Stromal cell of bone marrow (primary cell): ENCODE measurements at regions not wholly inside any gene's neighbourhood (a gene's known extent, or its start where the extent isn't known, plus 50 kb on each side); places are given as distances from the start of the nearest gene placed in this dataset.
A peak's percentile ranks its signal among the peaks of the same experiment; 100 is the strongest.
"Not testable (repeated sequence)": the region's sequence is repeated elsewhere in the genome, so short reads cannot be mapped to it uniquely, and the experiment has no call there.

Experiments used
- DNase-seq: peaks from one replicate; pipeline ENCODE4 v3.0.0-alpha.2; 2012; ENCODE audit warnings: low read depth

DNA sequence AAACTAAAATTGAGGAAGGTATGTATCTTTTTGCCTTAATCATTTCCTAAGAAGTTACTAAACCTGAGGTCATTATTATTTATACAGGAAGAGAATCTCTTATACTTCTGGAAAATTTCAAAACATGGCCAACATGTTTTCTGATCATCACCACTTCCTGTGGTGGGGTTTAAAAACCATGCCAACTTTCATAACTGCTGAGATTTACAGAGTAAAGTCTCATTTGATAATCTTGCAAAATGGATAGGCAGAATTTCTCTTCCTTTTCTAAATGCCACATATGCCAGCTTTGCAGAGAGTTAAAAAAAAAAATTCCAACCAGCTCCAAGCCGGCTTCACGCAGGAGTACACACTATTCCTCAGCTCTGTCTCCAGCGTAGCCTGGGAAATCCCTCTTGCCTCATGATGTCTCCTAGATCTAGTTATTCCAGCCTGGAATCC is 124.3 kb upstream of the SPRED1 start:
- DNase-seq, result peak; percentile 34

DNA sequence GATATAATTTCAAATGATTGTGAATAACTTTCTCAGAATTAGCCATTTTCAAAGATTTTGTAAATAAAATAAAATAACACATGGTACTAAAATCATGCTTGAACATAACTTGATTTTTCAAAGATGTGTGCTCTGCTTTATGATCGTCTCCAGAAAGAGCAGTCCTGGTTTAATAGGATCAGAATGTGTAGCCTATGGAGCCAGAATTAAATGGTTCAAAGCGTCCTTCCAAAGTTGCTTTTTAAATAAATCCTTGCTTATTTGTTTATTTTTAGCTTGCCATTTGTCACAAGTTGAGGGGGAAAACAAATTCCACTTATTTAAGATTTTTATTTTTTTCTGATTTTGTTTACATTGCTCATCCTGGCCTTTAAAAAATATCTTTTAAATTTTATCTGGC is 123.7 kb upstream of the SPRED1 start:
- no peak for DNase-seq

DNA sequence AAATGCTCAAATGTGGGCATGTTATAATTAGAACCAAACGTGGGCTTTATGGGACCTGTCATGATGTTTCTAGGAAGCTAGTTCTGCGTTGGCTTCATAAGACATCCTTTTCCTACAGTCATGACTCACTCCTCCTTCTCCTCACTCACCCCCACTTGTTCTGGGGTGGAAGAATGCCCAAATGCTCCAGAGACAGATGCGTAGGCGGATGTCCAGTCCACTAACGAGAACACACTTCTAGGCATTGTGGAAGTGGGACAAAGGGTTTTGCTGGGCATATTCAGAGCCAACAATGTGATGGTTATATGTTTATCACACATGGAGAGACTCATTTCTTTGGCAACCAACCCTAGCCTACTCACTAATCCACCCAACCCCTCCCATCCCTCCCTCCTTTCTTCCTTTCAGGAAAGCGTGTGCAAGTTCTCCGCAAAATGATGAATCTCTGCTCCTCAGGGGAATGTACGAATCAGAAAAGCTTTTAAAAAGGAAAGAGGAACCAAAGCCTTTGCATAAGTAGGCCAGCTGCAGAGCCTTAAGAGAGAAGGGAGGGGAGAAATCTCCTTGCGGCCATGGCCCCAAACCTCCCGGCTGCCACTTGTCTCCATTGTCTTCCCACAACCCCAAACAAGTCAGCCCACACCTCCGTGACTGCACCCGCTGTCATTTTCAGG is 123.0 kb upstream of the SPRED1 start:
- peak; percentile 100 for DNase-seq

DNA sequence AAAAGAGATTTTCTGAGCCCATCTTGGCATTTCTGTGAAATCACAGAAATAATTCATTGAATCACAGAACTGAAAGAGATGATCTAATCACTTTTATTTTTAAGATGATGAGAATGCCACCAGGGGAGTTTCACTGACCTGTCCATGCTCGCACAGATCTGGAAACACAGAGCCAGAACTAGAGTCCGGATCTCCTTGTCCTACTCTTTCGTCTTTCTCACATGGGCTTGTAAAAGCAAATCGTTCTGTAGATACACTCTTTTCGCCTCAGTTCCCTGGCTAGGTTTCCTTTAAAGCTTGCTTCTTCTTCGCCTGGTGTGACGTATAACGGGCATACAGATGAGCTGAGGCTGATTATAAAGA is 122.5 kb upstream of the SPRED1 start:
- DNase-seq, result no peak

DNA sequence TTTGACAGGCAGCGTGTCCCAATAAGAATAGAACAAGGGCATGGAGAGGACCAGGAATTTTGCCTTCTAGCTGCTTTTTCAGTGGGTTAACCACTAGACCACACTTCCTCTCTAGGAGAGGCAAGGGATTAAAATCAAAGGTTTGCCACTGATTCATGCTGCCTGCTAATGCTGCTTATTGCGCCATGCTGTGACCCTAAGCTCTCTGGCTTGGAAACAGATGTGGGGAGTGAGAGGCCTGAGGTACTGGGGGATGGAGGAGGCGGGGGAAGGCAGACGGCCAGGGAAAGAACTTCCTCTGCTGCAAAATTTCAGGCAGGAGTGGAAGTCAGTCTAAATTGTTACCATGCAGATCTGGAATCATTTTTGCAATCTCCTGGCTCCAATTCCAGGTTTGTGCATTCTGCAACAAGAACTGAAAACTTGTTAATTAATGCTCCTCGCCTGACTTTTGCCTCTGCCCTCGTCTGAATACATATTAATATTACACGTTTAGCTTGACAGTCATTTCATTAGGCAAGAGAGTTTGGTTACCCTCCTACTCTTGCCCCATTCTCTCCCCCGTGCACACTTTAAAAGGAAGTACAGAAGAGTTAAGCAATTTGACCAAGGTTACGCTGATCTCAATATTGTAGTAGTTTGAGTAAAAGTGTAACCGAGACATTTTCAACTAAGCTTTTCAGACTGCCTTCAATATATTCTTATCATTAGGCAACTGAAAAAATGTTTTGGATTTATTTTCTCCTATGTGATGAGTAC is 121.7 kb upstream of the SPRED1 start:
- DNase-seq, result peak; percentile 99

DNA sequence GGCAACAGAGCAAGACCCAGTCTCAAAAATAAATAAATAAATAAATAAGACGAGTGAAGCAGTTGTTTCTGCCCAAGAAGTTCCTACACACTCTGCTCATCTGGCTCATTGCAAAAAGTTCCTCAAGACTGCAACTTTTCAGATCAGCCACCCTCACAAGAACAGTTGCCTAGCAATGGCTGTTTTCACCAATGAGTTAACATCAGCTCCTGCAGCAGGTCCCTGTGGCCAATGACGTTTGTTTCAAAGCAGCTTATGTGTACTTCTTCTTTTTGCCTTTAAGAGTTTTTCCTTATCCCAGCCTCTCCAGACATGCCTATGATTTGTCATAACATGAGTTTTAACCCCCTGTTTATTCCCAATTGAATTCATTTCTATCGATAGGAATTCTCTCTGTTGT is 118.4 kb upstream of the SPRED1 start:
- no peak for DNase-seq

DNA sequence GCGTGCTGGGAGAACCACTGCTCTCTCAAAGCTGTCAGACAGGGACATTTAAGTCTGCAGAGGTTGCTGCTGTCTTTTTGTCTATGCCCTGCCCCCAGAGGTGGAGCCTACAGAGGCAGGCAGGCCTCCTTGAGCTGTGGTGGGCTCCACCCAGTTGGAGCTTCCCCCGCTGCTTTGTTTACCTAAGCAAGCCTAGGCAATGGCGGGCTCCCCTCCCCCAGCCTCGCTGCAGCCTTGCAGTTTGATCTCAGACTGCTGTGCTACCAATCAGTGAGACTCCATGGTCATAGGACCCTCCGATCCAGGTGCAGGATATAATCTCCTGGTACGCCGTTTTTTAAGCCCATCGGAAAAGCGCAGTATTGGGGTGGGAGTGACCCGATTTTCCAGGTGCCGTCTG is 110.4 kb upstream of the SPRED1 start:
- DNase-seq, result not testable (repeated sequence)

DNA sequence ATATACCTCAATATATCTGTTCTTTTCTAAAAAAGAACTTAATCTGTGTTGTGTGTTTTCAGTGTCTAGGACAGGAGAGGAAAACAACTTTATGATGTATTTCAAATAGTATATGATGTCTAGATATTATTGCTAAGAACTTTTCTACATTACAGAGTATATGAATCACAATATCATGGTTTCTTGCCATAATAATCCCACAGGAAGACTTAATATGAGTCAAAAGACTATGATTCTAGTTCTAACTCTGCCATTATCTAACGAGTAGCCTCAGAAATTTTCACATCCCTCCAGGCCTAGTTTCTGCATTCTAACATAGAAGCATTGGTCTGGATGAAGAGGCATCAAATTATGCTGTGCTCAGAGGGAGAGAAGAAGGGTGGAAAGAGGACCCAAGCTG is 107.7 kb upstream of the SPRED1 start:
- peak; percentile 66 for DNase-seq

DNA sequence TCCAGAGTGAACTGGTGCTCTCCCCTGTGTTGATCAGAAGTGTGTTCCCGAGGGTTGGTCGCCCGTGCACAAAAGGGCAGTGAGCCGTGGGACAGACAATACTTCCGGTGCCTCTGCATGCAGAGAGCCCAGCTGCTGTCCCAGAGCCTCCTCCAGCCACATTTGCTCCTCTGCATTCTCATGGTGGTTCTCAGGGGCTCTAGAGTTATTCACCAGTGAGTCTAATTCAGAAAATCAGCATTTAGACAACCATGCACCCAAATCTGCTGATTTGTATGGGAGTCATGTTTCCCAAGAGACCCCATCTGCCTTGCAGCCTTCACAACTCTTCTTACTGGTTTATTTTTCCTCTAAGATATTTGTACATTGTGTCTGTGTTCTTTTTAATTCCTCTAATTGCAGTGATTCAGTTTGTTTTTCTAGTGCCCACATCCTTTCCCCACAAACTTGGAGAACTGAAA is 107.0 kb upstream of the SPRED1 start:
- DNase-seq, result no peak

DNA sequence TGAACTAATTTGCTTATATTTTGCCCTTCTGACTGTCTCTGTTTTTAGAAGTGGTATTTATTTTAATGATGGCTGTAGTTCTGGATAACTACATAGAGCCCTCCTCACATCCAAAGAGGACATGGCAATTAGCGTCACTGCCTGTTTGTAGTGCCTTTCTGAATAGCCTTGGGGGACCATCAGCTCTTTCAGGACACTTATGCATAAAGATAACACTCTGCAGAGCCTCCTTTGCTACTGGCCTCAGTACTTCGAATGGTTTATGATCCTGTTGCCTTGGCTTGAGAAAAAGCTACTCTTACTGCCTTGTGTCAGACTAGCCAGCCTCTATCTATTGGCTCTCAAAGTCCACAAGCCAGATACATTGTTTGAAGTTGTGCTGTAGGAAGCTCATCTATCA is 105.4 kb upstream of the SPRED1 start:
- no peak for DNase-seq

DNA sequence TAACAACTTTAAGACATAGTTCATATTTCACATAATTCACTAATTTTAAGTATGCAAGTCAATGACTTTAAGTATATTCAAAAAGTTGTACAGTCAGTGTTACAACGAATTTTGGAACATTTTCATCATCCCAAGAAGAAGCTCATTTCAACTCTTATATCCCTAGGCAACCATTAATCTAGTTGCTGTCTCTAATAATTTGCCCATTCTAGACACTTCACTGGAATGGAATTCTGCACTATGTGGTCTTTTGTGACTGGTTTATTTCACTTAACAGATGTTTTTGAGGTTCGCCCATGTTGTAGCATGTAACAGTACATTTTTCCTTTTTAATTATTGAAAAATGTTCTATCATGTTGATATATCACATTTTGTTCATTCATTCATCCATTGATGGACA is 104.2 kb upstream of the SPRED1 start:
- no peak for DNase-seq

DNA sequence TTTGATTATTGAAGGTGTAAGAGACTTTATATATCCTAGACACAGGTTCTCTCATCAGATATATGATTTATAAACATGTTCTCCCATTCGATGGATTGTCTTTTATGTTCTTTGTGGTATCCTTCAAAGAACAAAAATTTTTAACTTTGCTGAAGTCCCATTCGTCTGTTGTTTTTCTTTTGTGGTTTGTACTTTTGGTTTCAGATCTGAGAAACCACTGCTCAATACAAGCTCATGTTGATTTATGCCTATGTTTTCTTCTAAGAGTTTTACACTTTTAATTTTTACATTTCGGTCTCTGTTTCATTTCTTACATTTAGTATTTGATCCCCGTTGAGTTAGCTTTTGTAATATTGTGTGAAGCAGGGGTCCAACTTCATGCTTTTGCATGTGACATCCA is 103.3 kb upstream of the SPRED1 start:
- no peak for DNase-seq

DNA sequence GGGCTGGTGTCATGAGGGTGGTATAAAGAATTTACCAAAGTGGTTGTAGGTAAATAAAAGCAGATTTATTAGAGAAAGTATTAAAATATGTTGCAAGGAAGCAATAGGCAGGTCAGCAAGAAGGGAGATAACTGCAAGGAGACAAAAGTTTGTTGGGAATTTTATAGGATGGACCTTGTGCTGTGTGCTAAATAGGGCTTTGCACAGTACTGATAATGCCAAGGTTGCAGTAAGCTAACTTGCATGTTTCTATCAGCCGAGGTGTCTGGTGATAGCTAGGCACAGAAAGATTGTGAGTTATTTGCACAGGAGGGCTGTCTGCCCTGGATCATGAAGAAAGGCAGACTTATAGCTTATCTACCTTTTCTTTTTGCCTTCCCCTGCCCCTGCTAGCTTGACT is 102.5 kb upstream of the SPRED1 start:
- DNase-seq, result no peak

DNA sequence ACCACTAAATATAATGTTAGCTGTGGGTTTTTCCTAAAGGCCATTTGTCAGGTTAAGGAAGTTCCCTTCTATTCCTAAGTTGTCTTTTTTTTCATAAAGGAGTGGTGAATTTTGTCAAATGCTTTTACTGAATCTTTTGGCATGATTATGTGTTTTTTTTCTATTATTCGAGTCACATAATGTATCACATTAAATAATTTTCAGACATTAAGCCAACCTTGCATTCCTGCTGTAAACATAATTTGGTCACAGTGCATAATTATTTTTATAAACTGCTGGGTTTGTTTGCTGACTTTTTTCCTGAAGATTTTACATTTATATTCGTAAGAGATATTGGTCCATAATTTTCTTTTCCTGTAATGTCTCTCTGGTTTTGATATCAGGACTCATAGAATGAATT is 101.8 kb upstream of the SPRED1 start:
- no peak for DNase-seq

DNA sequence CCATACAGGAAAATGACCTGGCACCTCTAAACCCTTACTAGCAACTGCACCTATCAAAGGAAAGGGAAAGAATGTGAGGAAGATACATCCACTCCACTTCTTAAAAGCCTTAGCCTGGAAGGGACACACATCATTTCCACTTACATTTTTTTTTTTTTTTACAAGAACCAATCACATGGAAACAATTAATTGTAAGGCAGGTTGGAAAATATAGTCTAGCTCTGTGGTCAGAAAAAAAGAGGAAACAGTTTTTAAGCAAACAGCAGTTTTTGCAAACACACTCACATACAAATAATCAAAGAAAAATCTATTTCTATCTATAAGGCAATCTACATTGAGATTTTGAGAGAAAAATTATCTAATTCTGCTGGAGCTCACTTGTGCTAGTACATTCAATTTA is 98.9 kb upstream of the SPRED1 start:
- DNase-seq, result no peak

DNA sequence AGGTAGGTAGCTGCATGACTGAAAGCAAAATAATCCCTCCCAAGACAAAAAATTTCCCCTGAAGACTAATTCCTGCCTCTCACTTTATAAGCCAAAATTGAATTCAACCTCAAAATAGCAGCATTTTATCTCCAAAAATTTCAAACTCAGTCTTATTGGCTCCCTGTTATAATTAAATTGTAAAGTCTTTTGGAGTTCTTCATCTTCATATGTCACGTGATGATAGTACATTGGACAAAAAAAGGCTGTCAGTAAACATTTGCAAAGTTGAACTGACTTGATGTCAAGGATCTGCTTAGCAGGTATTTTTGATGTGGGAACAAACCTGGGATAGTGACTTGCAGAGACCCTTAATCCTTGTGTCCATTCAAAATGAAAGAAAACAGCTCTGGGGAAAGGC is 98.4 kb upstream of the SPRED1 start:
- no peak for DNase-seq

DNA sequence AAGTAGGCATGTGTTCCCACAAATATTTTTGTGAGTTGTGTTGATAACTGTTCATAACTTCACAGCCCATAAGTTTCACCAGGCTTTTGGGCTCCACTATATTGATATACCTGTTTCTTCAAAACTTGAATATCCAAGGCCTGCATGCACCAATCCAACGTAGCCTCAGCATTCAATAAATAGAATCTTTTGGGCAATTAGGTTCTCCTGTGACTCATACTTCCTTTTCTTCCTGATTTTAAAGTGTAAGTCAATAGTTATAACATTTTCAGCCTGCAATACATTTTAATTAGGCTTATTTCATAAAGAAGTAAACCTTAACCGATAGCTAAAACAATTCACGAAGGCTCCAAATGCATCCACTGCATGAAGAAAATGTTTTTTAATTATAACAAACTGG is 97.8 kb upstream of the SPRED1 start:
- no peak for DNase-seq

DNA sequence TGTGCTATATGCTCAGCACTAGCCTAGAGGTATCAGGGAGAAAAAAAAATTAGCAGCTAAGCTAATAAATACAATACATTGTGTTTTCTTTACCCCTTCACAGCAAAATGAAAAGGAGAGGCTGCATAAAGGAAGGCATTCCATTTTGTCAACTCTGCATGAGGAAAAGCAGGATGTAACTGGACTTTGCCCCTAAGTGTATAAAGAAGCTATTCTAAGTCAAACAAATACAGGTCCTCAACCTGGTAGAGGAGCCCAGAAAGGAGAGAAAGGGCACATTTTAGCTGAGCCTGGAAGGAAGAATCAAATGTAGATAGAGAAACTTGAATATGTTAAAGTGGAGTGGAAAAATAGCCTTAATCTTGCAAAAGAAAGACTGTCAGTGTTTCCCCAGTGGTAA is 89.0 kb upstream of the SPRED1 start:
- no peak for DNase-seq

DNA sequence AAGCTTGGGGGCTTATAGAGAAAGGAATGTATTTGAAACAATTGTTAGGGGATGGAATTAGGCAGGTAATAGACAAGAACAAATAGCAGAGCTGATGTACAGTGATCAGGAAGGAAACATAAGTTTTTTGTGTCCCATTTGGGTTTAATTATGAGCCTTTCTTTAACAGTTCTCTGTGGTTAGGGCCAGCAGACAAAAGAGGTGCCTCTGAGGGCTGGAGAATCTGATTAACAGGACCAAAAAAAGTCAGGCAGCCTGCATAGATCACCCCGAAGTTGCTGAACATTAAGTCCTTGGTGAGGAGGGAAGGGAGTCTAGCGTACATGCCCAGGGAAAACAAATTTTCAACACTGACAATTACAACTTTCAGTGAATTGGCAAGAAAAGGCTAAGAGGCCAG is 88.6 kb upstream of the SPRED1 start:
- no peak for DNase-seq

DNA sequence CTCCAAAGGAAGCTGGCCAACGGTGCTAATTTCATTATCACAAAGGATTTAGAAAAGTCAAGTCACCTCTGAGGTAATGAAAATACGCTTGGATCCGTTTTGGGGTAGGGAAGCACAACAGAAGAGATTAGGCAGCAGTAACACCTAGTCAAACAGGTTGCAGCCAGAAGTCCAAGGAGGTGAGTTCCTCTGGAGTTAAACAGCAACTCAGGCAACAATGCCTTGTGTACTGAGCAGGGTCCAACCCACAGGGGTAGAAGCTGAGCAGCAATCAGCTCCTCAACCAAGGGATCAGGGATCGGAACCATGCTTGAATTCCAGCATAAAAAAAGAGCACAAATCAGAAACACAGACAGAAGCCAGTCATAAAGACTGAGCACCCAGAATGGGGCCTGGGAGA is 88.1 kb upstream of the SPRED1 start:
- DNase-seq, result no peak

DNA sequence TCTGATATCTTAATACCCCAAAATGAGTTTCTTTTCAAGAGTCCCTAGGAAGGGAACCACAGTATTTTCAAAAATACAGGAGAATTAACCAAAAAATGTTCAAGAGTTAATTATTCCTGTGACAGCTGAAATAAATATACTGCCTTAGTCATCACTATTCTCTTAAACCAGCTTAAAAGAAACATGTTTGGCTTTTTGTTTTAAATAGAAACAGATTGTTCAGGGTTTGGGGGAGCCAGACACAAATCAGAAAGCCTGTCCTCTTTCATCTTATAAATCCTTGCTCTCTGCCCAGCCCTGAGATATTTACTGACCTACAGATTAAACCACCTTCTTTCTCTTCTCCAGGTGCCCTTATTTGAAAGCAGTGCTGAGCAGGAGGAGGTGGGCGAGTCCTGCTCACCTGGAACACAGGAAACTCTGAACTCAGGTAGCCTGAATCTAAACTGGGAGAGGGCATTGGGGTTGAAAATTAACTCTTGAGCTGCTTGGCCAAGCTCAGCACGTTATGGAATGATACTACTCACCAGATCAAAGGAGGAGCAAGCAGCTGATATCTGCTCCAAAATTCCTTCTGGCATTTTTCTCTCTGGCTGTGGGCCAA is 84.1 kb upstream of the SPRED1 start:
- no peak for DNase-seq

DNA sequence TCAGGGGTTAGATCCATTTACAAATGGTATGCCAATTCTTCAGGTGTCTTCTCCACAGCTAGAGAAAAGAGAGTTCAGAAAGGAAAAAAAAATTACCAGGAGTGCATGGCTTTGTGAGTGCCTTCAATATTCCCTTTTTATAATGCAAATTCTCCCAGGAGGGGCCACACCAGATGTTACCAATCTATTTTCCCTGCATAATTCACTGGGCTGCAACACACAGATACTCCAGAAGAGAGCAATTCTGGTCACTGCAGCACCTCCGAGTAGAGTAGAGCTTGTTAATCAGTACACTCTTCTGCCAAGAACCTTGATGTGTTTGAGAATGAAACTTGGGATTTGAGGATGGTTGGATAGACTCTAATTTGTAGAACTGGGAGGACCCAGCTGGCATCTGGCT is 80.7 kb upstream of the SPRED1 start:
- DNase-seq, result no peak

DNA sequence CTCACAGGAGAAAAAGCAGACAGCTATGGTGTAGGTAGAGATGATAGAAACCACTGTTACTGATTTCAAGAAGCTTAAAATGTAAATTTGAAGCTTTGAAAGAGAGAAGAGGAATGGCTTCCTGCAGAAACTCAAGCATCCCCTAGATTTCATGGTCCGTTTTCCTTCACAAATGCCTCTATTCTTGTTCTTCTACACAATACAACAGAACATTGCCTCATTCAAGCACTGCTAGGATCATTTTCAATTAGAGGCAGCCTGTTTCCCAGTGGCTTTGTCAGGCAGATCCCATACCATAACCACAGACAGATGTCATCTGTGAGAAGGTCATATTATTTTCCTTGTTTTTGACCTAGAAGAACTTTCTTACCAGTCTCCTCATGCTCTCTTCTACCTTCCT is 77.9 kb upstream of the SPRED1 start:
- no peak for DNase-seq

DNA sequence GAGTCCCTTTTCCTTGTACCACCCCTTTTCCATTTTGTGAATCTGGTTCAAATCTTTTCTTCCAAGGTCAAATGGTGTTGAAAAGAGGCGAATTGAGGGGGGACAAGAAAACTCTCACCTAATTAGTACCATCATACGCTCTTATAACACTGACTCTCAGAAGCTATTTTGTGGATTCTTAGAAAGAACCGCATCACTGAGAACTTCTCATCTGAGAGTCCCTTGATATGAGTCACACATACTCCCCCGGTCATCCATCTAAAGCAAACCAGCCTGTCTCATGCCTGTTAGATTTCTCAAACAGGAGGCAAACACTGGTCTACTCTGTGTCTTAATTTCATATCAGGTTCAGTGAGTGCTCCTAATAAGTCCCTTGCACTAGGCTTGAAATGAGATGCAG is 76.5 kb upstream of the SPRED1 start:
- peak; percentile 59 for DNase-seq
